ENCODE measurements at regions not wholly inside any gene's neighbourhood (a gene's known extent, or its start where the extent isn't known, plus 50 kb on each side); places are given as distances from the start of the nearest gene placed in this dataset.

DNA sequence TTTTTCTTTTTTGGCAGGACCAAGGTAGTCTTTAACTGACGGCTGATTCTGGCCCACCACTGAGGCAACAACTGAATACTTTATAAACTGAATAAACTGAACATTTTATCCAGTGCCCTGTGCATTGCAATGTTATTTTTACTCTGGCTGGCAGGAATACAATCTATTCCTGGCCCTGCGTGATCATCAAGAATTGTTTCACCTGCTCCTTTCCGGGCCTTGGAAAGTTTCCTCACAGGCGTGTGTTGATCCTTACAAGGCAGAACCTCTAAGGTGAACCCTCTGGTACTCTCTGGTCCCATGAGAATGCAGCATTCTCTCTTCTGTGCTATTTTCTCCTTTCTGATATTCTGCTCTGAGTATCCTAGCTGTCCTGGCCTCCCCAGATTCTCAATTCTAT, 113.7 kb upstream of the KLHL29 start:
- no peak for DNase-seq (ENCODE audit: extremely low read depth, low read depth)
- TF ChIP-seq, protein P1, sequence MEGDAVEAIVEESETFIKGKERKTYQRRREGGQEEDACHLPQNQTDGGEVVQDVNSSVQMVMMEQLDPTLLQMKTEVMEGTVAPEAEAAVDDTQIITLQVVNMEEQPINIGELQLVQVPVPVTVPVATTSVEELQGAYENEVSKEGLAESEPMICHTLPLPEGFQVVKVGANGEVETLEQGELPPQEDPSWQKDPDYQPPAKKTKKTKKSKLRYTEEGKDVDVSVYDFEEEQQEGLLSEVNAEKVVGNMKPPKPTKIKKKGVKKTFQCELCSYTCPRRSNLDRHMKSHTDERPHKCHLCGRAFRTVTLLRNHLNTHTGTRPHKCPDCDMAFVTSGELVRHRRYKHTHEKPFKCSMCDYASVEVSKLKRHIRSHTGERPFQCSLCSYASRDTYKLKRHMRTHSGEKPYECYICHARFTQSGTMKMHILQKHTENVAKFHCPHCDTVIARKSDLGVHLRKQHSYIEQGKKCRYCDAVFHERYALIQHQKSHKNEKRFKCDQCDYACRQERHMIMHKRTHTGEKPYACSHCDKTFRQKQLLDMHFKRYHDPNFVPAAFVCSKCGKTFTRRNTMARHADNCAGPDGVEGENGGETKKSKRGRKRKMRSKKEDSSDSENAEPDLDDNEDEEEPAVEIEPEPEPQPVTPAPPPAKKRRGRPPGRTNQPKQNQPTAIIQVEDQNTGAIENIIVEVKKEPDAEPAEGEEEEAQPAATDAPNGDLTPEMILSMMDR (IDR thresholded peaks at IDR 0.05; ENCODE audit: low read depth, low read length) = no peak

DNA sequence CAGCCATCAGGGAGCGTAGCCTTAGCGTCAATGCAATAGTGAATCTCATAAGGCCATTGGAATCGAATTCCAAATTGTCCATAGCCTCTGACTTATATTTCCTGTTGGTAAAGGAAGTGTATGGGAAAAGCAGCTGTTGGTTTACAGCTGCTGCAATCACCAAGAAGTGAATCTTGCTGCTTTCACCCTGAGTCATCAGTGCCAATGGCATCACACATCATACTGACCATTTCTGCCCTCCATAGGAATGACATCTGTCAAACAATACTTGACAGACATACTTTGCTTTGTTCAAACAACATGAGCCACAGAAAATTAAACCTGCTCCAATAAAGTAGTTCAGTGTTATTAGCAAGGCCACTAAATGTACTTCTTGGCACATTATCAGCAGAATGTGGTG, 111.2 kb upstream of the KLHL29 start:
- TF ChIP-seq, protein P1 (IDR thresholded peaks at IDR 0.05; ENCODE audit: low read depth, low read length) = no peak
- DNase-seq (ENCODE audit: extremely low read depth, low read depth) = no peak

DNA sequence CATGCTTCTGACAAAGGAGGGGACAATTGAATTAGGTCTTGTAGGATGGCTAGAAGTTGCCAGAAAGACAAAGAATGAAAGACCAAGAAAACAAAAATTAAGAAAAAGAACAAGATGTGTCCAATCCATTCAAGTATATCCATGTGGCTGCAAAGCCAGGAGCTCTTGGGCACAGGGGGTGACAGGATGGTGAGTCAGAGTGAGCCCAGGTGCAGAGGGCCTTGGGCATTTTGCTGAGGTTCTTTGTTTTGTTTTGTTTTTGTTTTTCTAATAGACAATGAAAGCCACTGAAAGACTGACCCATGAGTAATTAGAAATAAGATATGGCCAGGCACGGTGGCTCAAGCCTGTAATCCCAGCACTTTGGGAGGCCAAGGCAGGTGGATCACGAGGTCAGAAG, 104.6 kb upstream of the KLHL29 start:
- TF ChIP-seq, protein P1 (IDR thresholded peaks at IDR 0.05; ENCODE audit: low read depth, low read length) = no peak
- no peak for DNase-seq (ENCODE audit: extremely low read depth, low read depth)

DNA sequence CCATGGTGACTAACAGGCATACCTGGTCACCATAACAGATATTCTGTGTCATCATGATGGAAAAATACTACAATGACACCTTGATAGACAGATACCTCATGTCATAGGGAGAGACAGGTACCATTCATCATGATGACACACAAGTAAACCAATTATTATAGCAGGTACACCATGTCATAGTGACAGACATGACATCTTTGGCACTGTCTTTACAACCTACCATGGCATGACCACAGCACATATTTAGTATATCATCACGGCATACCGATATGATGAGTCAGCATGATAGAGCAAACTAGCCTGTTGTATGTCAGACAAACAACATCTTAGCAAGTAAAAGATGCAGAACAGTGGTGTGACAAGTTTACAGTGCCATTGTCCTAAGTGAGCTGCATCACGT, 101.3 kb upstream of the KLHL29 start:
- TF ChIP-seq, protein P1 (IDR thresholded peaks at IDR 0.05; ENCODE audit: low read depth, low read length) = no peak
- DNase-seq (ENCODE audit: extremely low read depth, low read depth) = no peak

DNA sequence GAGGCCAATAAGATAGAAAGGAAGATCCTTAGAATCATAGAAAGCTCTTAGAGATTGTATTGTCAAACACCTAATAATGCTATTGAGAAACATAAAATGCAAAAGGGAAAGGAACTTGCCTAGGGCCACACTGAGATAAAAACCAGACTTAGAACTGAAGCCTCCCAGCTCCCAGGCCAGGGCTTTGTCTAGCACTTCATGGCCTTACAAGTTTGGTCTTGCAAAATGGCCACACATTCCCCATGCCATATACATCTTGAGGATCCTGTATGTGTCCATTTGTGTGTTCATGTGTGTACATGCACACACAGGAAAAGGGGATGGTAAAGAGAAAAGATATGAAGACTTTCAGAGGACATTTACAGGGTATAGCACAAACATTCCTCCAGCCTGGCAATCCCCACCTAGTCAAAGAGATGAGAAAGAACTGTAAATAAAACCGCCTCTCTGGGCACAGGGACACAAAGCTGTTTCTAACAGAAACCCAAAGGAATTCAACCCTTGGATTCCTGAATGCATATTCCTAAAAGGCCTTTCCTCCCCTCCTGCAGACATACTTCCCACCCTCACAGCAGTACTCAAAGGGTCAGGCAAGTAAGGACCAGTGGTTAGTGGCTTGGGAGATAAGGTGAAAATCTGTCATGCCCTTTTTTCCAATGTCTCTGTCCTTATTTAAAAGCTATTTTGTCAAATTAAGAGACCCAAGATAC, 99.7 kb upstream of the KLHL29 start:
- TF ChIP-seq, protein P1 (IDR thresholded peaks at IDR 0.05; ENCODE audit: low read depth, low read length) = no peak
- no peak for DNase-seq (ENCODE audit: extremely low read depth, low read depth)

DNA sequence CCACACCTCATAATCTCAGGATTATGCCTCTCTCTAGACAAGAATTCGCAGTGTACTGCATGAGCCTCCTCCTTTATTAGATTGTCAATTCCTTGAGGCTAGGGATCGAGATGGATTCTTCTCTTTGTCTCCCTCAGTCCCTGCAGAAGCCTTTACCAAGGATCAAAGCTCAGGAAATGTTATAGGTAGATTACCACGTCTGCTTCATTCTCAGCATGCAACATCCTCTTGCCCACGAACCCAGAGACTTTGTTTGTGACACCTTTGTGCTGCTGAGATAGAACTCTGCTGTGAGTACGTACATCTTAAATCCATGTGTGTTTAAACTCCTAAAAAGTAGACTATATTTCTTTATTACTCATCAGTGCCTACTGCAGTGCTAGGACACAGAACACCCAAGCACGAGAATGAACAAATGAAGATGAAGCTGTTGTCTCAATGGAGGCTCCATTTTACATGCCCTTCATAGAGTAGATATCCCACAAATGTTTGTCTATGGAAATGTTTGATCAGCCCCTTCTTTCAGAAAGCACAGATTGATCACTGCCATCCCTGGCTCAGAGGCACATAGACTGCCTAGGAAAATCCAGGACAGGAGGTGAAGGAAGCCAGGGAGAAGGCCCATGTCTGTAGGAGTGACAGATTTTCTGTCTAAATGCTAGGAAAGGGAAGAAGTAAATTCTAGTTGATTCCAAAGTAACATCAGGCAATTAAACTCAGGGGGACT, 98.8 kb upstream of the KLHL29 start:
- TF ChIP-seq, protein P1 (IDR thresholded peaks at IDR 0.05; ENCODE audit: low read depth, low read length) = no peak
- no peak for DNase-seq (ENCODE audit: extremely low read depth, low read depth)
